Heart left ventricle (tissue), 13 donors: ENCODE measurements at regions not wholly inside any gene's neighbourhood (a gene's known extent, or its start where the extent isn't known, plus 50 kb on each side); places are given as distances from the start of the nearest gene placed in this dataset.

Experiments
- CTCF ChIP-seq, 12 donors: fragments of 200-600 bp; sonication (generic) in 4 of 12; IDR thresholded peaks; one replicate each; pipeline versions ENCODE4 v1.5.0 to v1.8.0; 2018 to 2022; ENCODE audit warnings: antibody characterized with exemption in 12 of 12, mild to moderate bottlenecking in 5 of 12
- POLR2A ChIP-seq, 2 donors: fragments of 450-650 bp; IDR thresholded peaks; one replicate each; pipeline ENCODE4 v1.6.1; 2017; ENCODE audit warnings: antibody characterized with exemption in 2 of 2, mild to moderate bottlenecking in 2 of 2, moderate library complexity in 2 of 2
- donor health status: ischemic (EF 13 %, LVEDD 7.1; RV severe dilation, severe dysfunction).
- donor health status: DM: no; HTN: yes; CAD: no.
- donor health status: DM: no; HTN: no; CAD: no.
- donor health status: ischemic (EF 25% LVEDD 6.9; RV normal size, moderate dysfunction).
- donor health status: ischemic (EF 25% LVEDD 5.7; RV mildly dilated, moderate dysfunction).
- donor health status: ischemic (EF 35%, LVEDD 5.7; RV mildly dilated, moderate dysfunction).
- donor health status: nonischemic (EF 11% LVEDD 7.7; RV severe dilation, severe dysfunction).
- donor health status: DM: yes; HTN: yes; CAD: no.
- donor health status: PGD.
- donor health status: ischemic (EF 29% LVEDD 5.4; RV normal size, mild dysfunction).
- donor health status: nonischemic (EF 23%, LVEDD 6.1; RV moderate dilation, normal function).

- TF ChIP-seq CTCF (IDR thresholded peaks at IDR 0.05) (no peak), POLR2A (IDR thresholded peaks at IDR 0.05) (no peak)
These were observed 463.3 kb upstream of the CBLB start for GRCh38 chr3:106332129-106332528.
